Fibroblast of lung (primary cell): ENCODE measurements at regions not wholly inside any gene's neighbourhood (a gene's known extent, or its start where the extent isn't known, plus 50 kb on each side); places are given as distances from the start of the nearest gene placed in this dataset.

Source experiments
- DNase-seq, 2 donors: peaks; one replicate each; pipeline versions ENCODE4 v3.0.0 to v3.0.0-alpha.2; 2010; ENCODE audit warnings: low read depth in 2 of 2
- H2AFZ ChIP-seq: 2 replicates; pipeline ENCODE4 v1.5.1; 2012; ENCODE audit warnings: low read length, control low read depth, inconsistent platforms
- H3K27ac ChIP-seq: 2 replicates; pipeline ENCODE4 v1.5.1; 2011; ENCODE audit warnings: low read length, control low read depth; ENCODE audit not compliant: insufficient read depth
- H3K27me3 ChIP-seq: 2 replicates; pipeline ENCODE4 v1.5.1; 2011; ENCODE audit warnings: mild to moderate bottlenecking, low read length; ENCODE audit not compliant: control insufficient read depth, insufficient read depth
- H3K36me3 ChIP-seq: 2 replicates; pipeline ENCODE4 v1.5.1; 2011; ENCODE audit warnings: low read length; ENCODE audit not compliant: control insufficient read depth, insufficient read depth
- H3K4me1 ChIP-seq: 2 replicates; pipeline ENCODE4 v1.5.1; 2011; ENCODE audit warnings: low read length; ENCODE audit not compliant: control insufficient read depth, insufficient read depth; ENCODE audit errors: extremely low read depth
- H3K4me2 ChIP-seq: 2 replicates; pipeline ENCODE4 v1.5.1; 2011; ENCODE audit warnings: low read length, control low read depth; ENCODE audit not compliant: insufficient read depth; ENCODE audit errors: extremely low read depth
- H3K4me3 ChIP-seq, 4 experiments: fragments of 200-600 bp in 1 of 4; sonication (generic) in 1 of 4; replicated peaks in 1 of 4; 2 replicates each; pipeline ENCODE4 v1.5.1; 2011 to 2016; ENCODE audit warnings: low read length in 4 of 4, low read depth in 3 of 4, mild to moderate bottlenecking in 3 of 4, control low read depth in 2 of 4, inconsistent platforms in 1 of 4, mixed read lengths in 1 of 4; ENCODE audit not compliant: insufficient read depth in 1 of 4; ENCODE audit errors: control extremely low read depth in 1 of 4
- H3K79me2 ChIP-seq: 2 replicates; pipeline ENCODE4 v1.5.1; 2012; ENCODE audit warnings: mild to moderate bottlenecking, low read length, inconsistent platforms; ENCODE audit not compliant: control insufficient read depth, insufficient read depth
- H3K9ac ChIP-seq: 2 replicates; pipeline ENCODE4 v1.5.1; 2011; ENCODE audit warnings: mild to moderate bottlenecking, low read length, control low read depth; ENCODE audit not compliant: insufficient read depth
- H3K9me3 ChIP-seq: 2 replicates; pipeline ENCODE4 v1.5.1; 2012; ENCODE audit warnings: low read depth, low read length; ENCODE audit not compliant: control insufficient read depth, insufficient read depth
- H4K20me1 ChIP-seq: 2 replicates; pipeline ENCODE4 v1.5.1; 2011; ENCODE audit warnings: low read length; ENCODE audit not compliant: control insufficient read depth, insufficient read depth; ENCODE audit errors: extremely low read depth
- CTCF ChIP-seq, 2 donors: IDR thresholded peaks in 1 of 2; conservative IDR thresholded peaks in 1 of 2; 1 replicate in 1 of 2; 2 replicates in 1 of 2; pipeline ENCODE4 v1.5.1; 2011 to 2012; ENCODE audit warnings: low read length in 2 of 2, control low read depth in 1 of 2, inconsistent platforms in 1 of 2, low read depth in 1 of 2, mild to moderate bottlenecking in 1 of 2
- EZH2 ChIP-seq: IDR thresholded peaks from 2 replicates; pipeline ENCODE4 v1.5.1; 2012; ENCODE audit warnings: low read length, control low read depth, mild to moderate bottlenecking; ENCODE audit errors: missing control alignments

- DNase-seq, result peak in 1 of 2 donors; percentile 65
- H3K27ac ChIP-seq, result no peak overlapping the region
- no peak for TF ChIP-seq EZH2
- TF ChIP-seq CTCF (conservative IDR thresholded peaks at IDR 0.05 in 1 of 2, IDR thresholded peaks at IDR 0.05 in 1 of 2; ENCODE audit: low read depth in 1 of 2, low read length in 2 of 2), result no peak
- no peak overlapping the region for H3K9ac ChIP-seq
- no peaks in the 10 kb centered on the region for H3K79me2 ChIP-seq
- no peaks in the 10 kb centered on the region for H3K9me3 ChIP-seq
- H3K4me1 ChIP-seq, result peaks cover 6% of the 10 kb centered on the region
- no peaks in the 10 kb centered on the region for H3K27me3 ChIP-seq
- no peaks in the 10 kb centered on the region for H3K36me3 ChIP-seq
- no peak overlapping the region for H2AFZ ChIP-seq
- H3K4me3 ChIP-seq, result no peak overlapping the region
- H4K20me1 ChIP-seq, result no peaks in the 10 kb centered on the region
- no peak overlapping the region for H3K4me2 ChIP-seq
These were observed 92.8 kb downstream of the EOMES start for GRCh38 chr3:27629366-27629765.

GRCh38 chr3:27628026-27628750 is 93.9 kb downstream of the EOMES start:
- no peaks in the 10 kb centered on the region for H3K36me3 ChIP-seq
- peak; percentile 21 to 47 for DNase-seq
- no peaks in the 10 kb centered on the region for H3K9me3 ChIP-seq
- no peaks in the 10 kb centered on the region for H3K27me3 ChIP-seq
- no peaks in the 10 kb centered on the region for H3K79me2 ChIP-seq
- no peak overlapping the region for H3K4me2 ChIP-seq
- H3K4me3 ChIP-seq, result no peak overlapping the region
- no peaks in the 10 kb centered on the region for H4K20me1 ChIP-seq
- no peak overlapping the region for H2AFZ ChIP-seq
- peaks cover 6% of the 10 kb centered on the region for H3K4me1 ChIP-seq
- no peak overlapping the region for H3K27ac ChIP-seq
- no peak for TF ChIP-seq EZH2
- TF ChIP-seq CTCF (conservative IDR thresholded peaks at IDR 0.05 in 1 of 2, IDR thresholded peaks at IDR 0.05 in 1 of 2; ENCODE audit: low read depth in 1 of 2, low read length in 2 of 2), result no peak
- no peak overlapping the region for H3K9ac ChIP-seq

GRCh38 chr3:27626596-27627118 is 95.5 kb downstream of the EOMES start:
- no peak overlapping the region for H3K4me3 ChIP-seq
- H3K79me2 ChIP-seq, result no peaks in the 10 kb centered on the region
- peak overlapping the region; percentile 63 for H3K4me2 ChIP-seq
- H3K9ac ChIP-seq, result no peak overlapping the region
- H3K4me1 ChIP-seq, result peaks cover 6% of the 10 kb centered on the region
- H3K27me3 ChIP-seq, result no peaks in the 10 kb centered on the region
- peak overlapping the region; percentile 66 for H2AFZ ChIP-seq
- no peaks in the 10 kb centered on the region for H4K20me1 ChIP-seq
- H3K27ac ChIP-seq, result no peak overlapping the region
- no peaks in the 10 kb centered on the region for H3K9me3 ChIP-seq
- TF ChIP-seq EZH2 (no peak), CTCF (conservative IDR thresholded peaks at IDR 0.05 in 1 of 2, IDR thresholded peaks at IDR 0.05 in 1 of 2; ENCODE audit: low read depth in 1 of 2, low read length in 2 of 2) (no peak)
- H3K36me3 ChIP-seq, result no peaks in the 10 kb centered on the region
- DNase-seq, result no peak
